NCI-H345 treated with DMSO at 0.1 percent for 48 hours (cell line): ENCODE measurements at regions not wholly inside any gene's neighbourhood (a gene's known extent, or its start where the extent isn't known, plus 50 kb on each side); places are given as distances from the start of the nearest gene placed in this dataset.
"Not testable (repeated sequence)": the region's sequence is repeated elsewhere in the genome, so short reads cannot be mapped to it uniquely, and the experiment has no call there.

Source experiments
- DNase-seq: peaks from one replicate; lab custom pipeline; 2025; ENCODE audit not compliant: unreplicated experiment; lab: John Stamatoyannopoulos, UW

- no peak for DNase-seq
Observed at GRCh38 chr14:51342226-51342625, 102.2 kb downstream of the TMX1 start.

GRCh38 chr14:51351997-51352396, 112.0 kb downstream of the TMX1 start:
- DNase-seq, result no peak

GRCh38 chr14:51353901-51354300, 113.9 kb downstream of the TMX1 start:
- no peak for DNase-seq

GRCh38 chr14:51354846-51355245, 114.8 kb downstream of the TMX1 start:
- DNase-seq, result no peak

GRCh38 chr14:51356381-51356780, 116.3 kb downstream of the TMX1 start:
- DNase-seq, result no peak

- no peak for DNase-seq
Observed at GRCh38 chr14:51357250-51357649, 117.2 kb downstream of the TMX1 start.

GRCh38 chr14:51360592-51360991, 120.5 kb downstream of the TMX1 start:
- no peak for DNase-seq

GRCh38 chr14:51365241-51365965, 125.4 kb downstream of the TMX1 start:
- no peak for DNase-seq

- not testable (repeated sequence) for DNase-seq
Observed at GRCh38 chr14:51366460-51366859, 126.4 kb downstream of the TMX1 start.

GRCh38 chr14:51366866-51367599, 127.0 kb downstream of the TMX1 start:
- DNase-seq, result peak; percentile 9

GRCh38 chr14:51367600-51367931, 127.5 kb downstream of the TMX1 start:
- DNase-seq, result no peak

GRCh38 chr14:51368721-51369163, 128.7 kb downstream of the TMX1 start:
- no peak for DNase-seq

- DNase-seq, result no peak
Observed at GRCh38 chr14:51369814-51370213, 129.8 kb downstream of the TMX1 start.

GRCh38 chr14:51370758-51371386, 130.8 kb downstream of the TMX1 start:
- no peak for DNase-seq

- DNase-seq, result not testable (repeated sequence)
Observed at GRCh38 chr14:51377186-51377585, 137.1 kb downstream of the TMX1 start.

- DNase-seq, result no peak
Observed at GRCh38 chr14:51382506-51382905, 142.5 kb downstream of the TMX1 start.

- no peak for DNase-seq
Observed at GRCh38 chr14:51386411-51386810, 146.4 kb downstream of the TMX1 start.

- DNase-seq, result no peak
Observed at GRCh38 chr14:51386983-51387735, 147.1 kb downstream of the TMX1 start.

GRCh38 chr14:51392416-51392815, 152.4 kb downstream of the TMX1 start:
- no peak for DNase-seq

GRCh38 chr14:51394384-51394783, 154.3 kb downstream of the TMX1 start:
- DNase-seq, result no peak

GRCh38 chr14:51394804-51395203, 154.8 kb downstream of the TMX1 start:
- DNase-seq, result no peak
